DND-41 (cell line): ENCODE measurements at regions not wholly inside any gene's neighbourhood (a gene's known extent, or its start where the extent isn't known, plus 50 kb on each side); places are given as distances from the start of the nearest gene placed in this dataset.

Experiments
- ATAC-seq: fragments of 200-7000 bp; cut with Tn5 transposase; 3 replicates; pipeline ENCODE4 v1.9.1; 2021; ENCODE audit warnings: low read depth; ENCODE audit not compliant: insufficient read depth
- DNase-seq: peaks from one replicate; pipeline ENCODE4 v3.0.0-alpha.2; 2020
- H2AFZ ChIP-seq: 2 replicates; pipeline ENCODE4 v1.6.0; 2012; ENCODE audit warnings: low read depth, low read length
- H3K27ac ChIP-seq: 2 replicates; pipeline ENCODE4 v1.5.1; 2012; ENCODE audit warnings: low read length, inconsistent platforms
- H3K27me3 ChIP-seq: fragments of 200-600 bp; sonication (generic); 2 replicates; pipeline ENCODE4 v1.6.0; 2012; ENCODE audit warnings: low read length, mild to moderate bottlenecking, inconsistent platforms; ENCODE audit not compliant: insufficient read depth, poor library complexity
- H3K36me3 ChIP-seq: 2 replicates; pipeline ENCODE4 v1.5.1; 2012; ENCODE audit warnings: low read length, inconsistent platforms; ENCODE audit not compliant: insufficient read depth
- H3K4me1 ChIP-seq: 2 replicates; pipeline ENCODE4 v1.5.1; 2012; ENCODE audit warnings: mild to moderate bottlenecking, low read length; ENCODE audit not compliant: insufficient read depth
- H3K4me2 ChIP-seq: 2 replicates; pipeline ENCODE4 v1.6.0; 2012; ENCODE audit warnings: mild to moderate bottlenecking, moderate library complexity, low read length, inconsistent platforms; ENCODE audit not compliant: insufficient read depth
- H3K4me3 ChIP-seq, 2 experiments: fragments of 200-600 bp in 1 of 2; shearing (Covaris generic) in 1 of 2; 2 replicates each; pipeline ENCODE4 v1.5.1; 2012 to 2016; ENCODE audit warnings: inconsistent platforms in 2 of 2, low read length in 2 of 2, mild to moderate bottlenecking in 2 of 2, low read depth in 1 of 2, moderate library complexity in 1 of 2
- H3K79me2 ChIP-seq: 2 replicates; pipeline ENCODE4 v1.6.0; 2012; ENCODE audit warnings: low read length, inconsistent platforms; ENCODE audit not compliant: insufficient read depth
- H3K9ac ChIP-seq: 2 replicates; pipeline ENCODE4 v1.6.0; 2012; ENCODE audit warnings: low read depth, mild to moderate bottlenecking, inconsistent platforms, low read length, moderate library complexity
- H3K9me3 ChIP-seq: 2 replicates; pipeline ENCODE4 v1.5.1; 2012; ENCODE audit warnings: low read length, moderate library complexity, mild to moderate bottlenecking, inconsistent platforms; ENCODE audit not compliant: insufficient read depth, severe bottlenecking
- H4K20me1 ChIP-seq: 2 replicates; pipeline ENCODE4 v1.6.0; 2012; ENCODE audit warnings: low read length; ENCODE audit not compliant: insufficient read depth
- EZH2 ChIP-seq: IDR thresholded peaks from 3 replicates; pipeline ENCODE4 v1.6.1; 2012; ENCODE audit warnings: borderline replicate concordance, low read depth, mild to moderate bottlenecking, moderate library complexity, low read length, inconsistent platforms; ENCODE audit not compliant: severe bottlenecking
- TF ChIP-seq, protein P1 (sequence below): IDR thresholded peaks from 2 replicates; pipeline ENCODE4 v1.5.1; 2012; ENCODE audit warnings: borderline replicate concordance, low read length, moderate library complexity, mild to moderate bottlenecking; ENCODE audit not compliant: poor library complexity, severe bottlenecking; ENCODE audit errors: extremely low read depth

DNA sequence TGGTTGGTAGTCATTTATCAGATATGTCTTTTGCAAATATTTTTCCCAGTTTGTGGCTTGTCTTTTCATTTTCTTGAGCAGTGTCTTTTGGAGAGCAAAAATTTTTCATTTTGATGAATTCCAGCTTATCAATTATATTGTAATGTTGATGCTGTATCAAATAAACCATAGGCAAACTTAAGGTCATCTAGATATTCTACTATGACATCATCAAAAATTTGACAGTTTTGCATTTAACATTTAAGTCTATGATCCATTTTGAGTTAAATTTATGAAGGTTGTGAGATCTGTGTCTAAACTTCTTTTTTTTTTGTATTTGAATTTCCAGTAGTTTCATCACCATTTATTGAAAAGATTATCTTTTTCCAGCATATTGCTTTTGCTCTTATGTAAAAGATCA lies 505.5 kb upstream of the COX7C start:
- H2AFZ ChIP-seq, result no peak overlapping the region
- no peak overlapping the region for H3K4me3 ChIP-seq
- no peaks in the 10 kb centered on the region for H3K36me3 ChIP-seq
- H3K27ac ChIP-seq, result no peak overlapping the region
- no peak overlapping the region for H3K4me2 ChIP-seq
- no peak for ATAC-seq
- H3K4me1 ChIP-seq, result no peaks in the 10 kb centered on the region
- TF ChIP-seq, protein P1, sequence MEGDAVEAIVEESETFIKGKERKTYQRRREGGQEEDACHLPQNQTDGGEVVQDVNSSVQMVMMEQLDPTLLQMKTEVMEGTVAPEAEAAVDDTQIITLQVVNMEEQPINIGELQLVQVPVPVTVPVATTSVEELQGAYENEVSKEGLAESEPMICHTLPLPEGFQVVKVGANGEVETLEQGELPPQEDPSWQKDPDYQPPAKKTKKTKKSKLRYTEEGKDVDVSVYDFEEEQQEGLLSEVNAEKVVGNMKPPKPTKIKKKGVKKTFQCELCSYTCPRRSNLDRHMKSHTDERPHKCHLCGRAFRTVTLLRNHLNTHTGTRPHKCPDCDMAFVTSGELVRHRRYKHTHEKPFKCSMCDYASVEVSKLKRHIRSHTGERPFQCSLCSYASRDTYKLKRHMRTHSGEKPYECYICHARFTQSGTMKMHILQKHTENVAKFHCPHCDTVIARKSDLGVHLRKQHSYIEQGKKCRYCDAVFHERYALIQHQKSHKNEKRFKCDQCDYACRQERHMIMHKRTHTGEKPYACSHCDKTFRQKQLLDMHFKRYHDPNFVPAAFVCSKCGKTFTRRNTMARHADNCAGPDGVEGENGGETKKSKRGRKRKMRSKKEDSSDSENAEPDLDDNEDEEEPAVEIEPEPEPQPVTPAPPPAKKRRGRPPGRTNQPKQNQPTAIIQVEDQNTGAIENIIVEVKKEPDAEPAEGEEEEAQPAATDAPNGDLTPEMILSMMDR, result no peak
- TF ChIP-seq EZH2, result no peak
- H3K79me2 ChIP-seq, result no peaks in the 10 kb centered on the region
- no peak for DNase-seq
- H3K27me3 ChIP-seq, result no peaks in the 10 kb centered on the region
- H3K9me3 ChIP-seq, result no peaks in the 10 kb centered on the region
- no peaks in the 10 kb centered on the region for H4K20me1 ChIP-seq
- H3K9ac ChIP-seq, result no peak overlapping the region

DNA sequence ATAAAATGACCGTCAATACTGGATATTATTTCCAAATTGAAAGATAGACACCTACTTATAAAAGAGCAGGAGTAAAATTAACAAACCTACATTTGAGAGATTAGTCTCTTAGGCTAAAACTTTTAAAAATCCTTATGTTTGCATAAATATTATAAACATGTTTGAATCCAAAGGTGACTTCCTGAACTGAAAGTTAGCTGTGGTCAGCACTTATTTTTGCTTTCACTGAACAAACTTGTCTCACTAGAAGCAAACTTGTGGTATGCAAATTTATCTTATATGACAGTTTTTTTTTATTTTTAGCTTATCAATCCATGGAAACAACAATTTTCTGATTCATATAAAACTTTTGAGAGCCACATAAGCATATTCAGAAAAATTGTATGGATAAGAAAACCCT lies 502.6 kb upstream of the COX7C start:
- TF ChIP-seq, protein P1, result no peak
- no peak for TF ChIP-seq EZH2
- no peak overlapping the region for H3K27ac ChIP-seq
- H3K4me1 ChIP-seq, result no peaks in the 10 kb centered on the region
- DNase-seq (no peak), ATAC-seq (no peak)
- H3K9me3 ChIP-seq, result no peaks in the 10 kb centered on the region
- H3K79me2 ChIP-seq, result no peaks in the 10 kb centered on the region
- no peak overlapping the region for H3K4me2 ChIP-seq
- no peak overlapping the region for H3K9ac ChIP-seq
- H3K4me3 ChIP-seq, result no peak overlapping the region
- no peaks in the 10 kb centered on the region for H3K36me3 ChIP-seq
- no peak overlapping the region for H2AFZ ChIP-seq
- H4K20me1 ChIP-seq, result no peaks in the 10 kb centered on the region
- H3K27me3 ChIP-seq, result no peaks in the 10 kb centered on the region

DNA sequence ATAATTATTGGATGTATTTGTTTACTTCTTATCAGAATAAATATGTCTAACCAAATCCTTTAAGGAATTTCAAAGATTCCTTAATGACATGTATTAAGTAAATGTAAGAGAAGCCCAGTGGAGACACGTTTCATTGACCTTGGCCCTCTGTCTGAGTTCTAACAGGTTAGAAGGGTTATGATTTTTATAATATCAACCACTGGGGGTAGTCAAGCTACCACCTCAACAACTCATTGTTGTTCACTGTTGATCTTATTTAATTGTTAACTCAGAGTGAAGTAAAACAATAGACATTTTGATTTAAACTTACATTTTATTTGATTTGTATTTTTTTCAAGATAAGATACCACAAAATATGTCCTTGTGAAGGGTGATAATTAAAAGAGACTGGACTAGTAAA lies 499.2 kb upstream of the COX7C start:
- H3K9me3 ChIP-seq, result no peaks in the 10 kb centered on the region
- H3K27me3 ChIP-seq, result no peaks in the 10 kb centered on the region
- no peak for ATAC-seq
- no peak for TF ChIP-seq EZH2
- TF ChIP-seq, protein P1, result no peak
- H4K20me1 ChIP-seq, result no peaks in the 10 kb centered on the region
- H2AFZ ChIP-seq, result no peak overlapping the region
- H3K36me3 ChIP-seq, result no peaks in the 10 kb centered on the region
- no peaks in the 10 kb centered on the region for H3K79me2 ChIP-seq
- H3K27ac ChIP-seq, result no peak overlapping the region
- H3K4me2 ChIP-seq, result no peak overlapping the region
- DNase-seq, result no peak
- no peak overlapping the region for H3K9ac ChIP-seq
- no peak overlapping the region for H3K4me3 ChIP-seq
- no peaks in the 10 kb centered on the region for H3K4me1 ChIP-seq

DNA sequence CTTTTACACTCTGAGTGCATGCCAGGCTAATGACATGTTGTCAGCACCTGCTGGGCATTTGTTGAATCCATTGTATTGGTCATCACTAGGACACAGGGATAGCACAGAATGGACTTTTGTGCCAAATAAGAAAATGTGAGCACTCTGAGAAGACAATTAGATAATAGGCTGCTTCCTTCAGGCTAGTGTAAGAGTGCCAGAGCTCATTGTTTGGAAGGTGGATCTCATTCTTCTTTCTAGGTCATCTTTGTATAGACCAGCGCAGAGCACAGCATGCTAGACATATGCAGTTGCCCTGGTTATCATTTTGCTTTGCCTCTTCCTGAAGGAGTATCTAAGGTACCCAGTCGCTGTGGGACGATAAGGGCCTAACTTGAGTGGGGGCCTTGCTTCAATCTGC lies 493.4 kb upstream of the COX7C start:
- no peaks in the 10 kb centered on the region for H4K20me1 ChIP-seq
- H3K9me3 ChIP-seq, result no peaks in the 10 kb centered on the region
- DNase-seq (no peak), ATAC-seq (no peak)
- no peaks in the 10 kb centered on the region for H3K79me2 ChIP-seq
- no peak overlapping the region for H2AFZ ChIP-seq
- no peaks in the 10 kb centered on the region for H3K4me1 ChIP-seq
- H3K27me3 ChIP-seq, result no peaks in the 10 kb centered on the region
- H3K27ac ChIP-seq, result no peak overlapping the region
- no peak overlapping the region for H3K4me3 ChIP-seq
- no peaks in the 10 kb centered on the region for H3K36me3 ChIP-seq
- no peak overlapping the region for H3K4me2 ChIP-seq
- no peak overlapping the region for H3K9ac ChIP-seq
- TF ChIP-seq, protein P1, result no peak
- TF ChIP-seq EZH2, result no peak
